ENCODE measurements at regions not wholly inside any gene's neighbourhood (a gene's known extent, or its start where the extent isn't known, plus 50 kb on each side); places are given as distances from the start of the nearest gene placed in this dataset.
"Not testable (repeated sequence)": the region's sequence is repeated elsewhere in the genome, so short reads cannot be mapped to it uniquely, and the experiment has no call there.

- no peak for DNase-seq
Observed at GRCh38 chr10:11663763-11664555, 52.5 kb upstream of the USP6NL start.

- not testable (repeated sequence) for DNase-seq
Observed at GRCh38 chr10:11663126-11663515, 51.7 kb upstream of the USP6NL start.

GRCh38 chr10:11661441-11661840, 50.0 kb upstream of the USP6NL start:
- no peak for DNase-seq

Measured in stimulated activated CD4-positive, alpha-beta T cell treated with anti-CD3 and anti-CD28 coated beads, Interleukin-2, amount 100 ng/mL, for 48 hours (primary cell).